ENCODE measurements at regions not wholly inside any gene's neighbourhood (a gene's known extent, or its start where the extent isn't known, plus 50 kb on each side); places are given as distances from the start of the nearest gene placed in this dataset.

- TF ChIP-seq EZH2 (IDR thresholded peaks at IDR 0.05; ENCODE audit: insufficient read depth, poor library complexity, severe bottlenecking) (no peak), EZH2phosphoT487 (IDR thresholded peaks at IDR 0.05; ENCODE audit: insufficient read depth, low read depth) (no peak)
Measured at GRCh38 chr3:118245312-118245711, 789.3 kb downstream of the IGSF11 start.

Measured in GM23248 (cell line).